ENCODE measurements at regions not wholly inside any gene's neighbourhood (a gene's known extent, or its start where the extent isn't known, plus 50 kb on each side); places are given as distances from the start of the nearest gene placed in this dataset.

DNA sequence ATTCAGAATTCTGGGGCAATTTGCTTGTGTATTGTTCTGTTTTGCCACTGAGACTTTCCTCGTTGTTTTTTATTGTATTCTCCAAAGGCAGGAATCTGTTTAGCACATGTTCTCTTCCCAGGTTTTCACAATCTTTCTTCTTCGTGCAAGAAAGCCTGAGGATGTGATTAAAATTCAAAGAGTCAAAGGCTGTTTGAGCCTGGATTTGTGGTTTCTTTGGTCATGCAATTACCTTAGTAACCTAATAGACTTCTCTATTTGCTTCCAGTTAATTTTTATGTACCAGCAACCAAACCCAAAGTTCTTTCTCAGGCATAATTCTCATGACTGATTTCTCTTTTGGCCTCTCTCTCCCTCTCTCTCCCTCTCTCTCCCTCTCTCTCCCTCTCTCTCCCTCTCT, 1420.1 kb upstream of the TENM3 start:
- H3K4me2 ChIP-seq (ENCODE audit: low read depth, low read length), result no peak overlapping the region
- no peak for DNase-seq (ENCODE audit: low spot score)
- H3K27ac ChIP-seq (ENCODE audit: extremely low read length, insufficient read depth, low read length), result no peak overlapping the region
- peaks cover 9% of the 10 kb centered on the region; the same call in 1 of the 2 replicates for H3K4me1 ChIP-seq (ENCODE audit: insufficient read depth, low read length)
- FAIRE-seq, result no peak
- ChIA-PET CTCF (ENCODE audit: low intra/inter-chr PET ratio, low total read pairs) (no interaction called here), POLR2A (no interaction called here)
- TF ChIP-seq NR2C2 (CRISPR knock-in tag; IDR thresholded peaks at IDR 0.05; ENCODE audit: borderline replicate concordance) (no peak), HNRNPK (IDR thresholded peaks at IDR 0.05; ENCODE audit: low read depth, low read length, poor library complexity, severe bottlenecking) (peak; percentile 84), RFXANK (CRISPR knock-in tag; IDR thresholded peaks at IDR 0.05) (no peak), NR3C1 (CRISPR knock-in tag; IDR thresholded peaks at IDR 0.05) (no peak), AFF4 (CRISPR knock-in tag; IDR thresholded peaks at IDR 0.05) (no peak)
- no peak overlapping the region for H2AFZ ChIP-seq (ENCODE audit: low read length)
- intact Hi-C loops (cut with micrococcal nuclease; ENCODE audit: unreplicated experiment) (no loop called here), in situ Hi-C loops (cut with HindIII; ENCODE audit: extremely low pct_ligation_motif_present, low pct_unique_long_range_greater_than_20kb) (no loop called here)
- no peaks in the 10 kb centered on the region for H3K27me3 ChIP-seq (ENCODE audit: control insufficient read depth in 1 of 2, insufficient read depth in 2 of 2, low read length in 2 of 2)
- no peaks in the 10 kb centered on the region for H3K36me3 ChIP-seq (replicated peaks in 1 of 2; ENCODE audit: control insufficient read depth in 1 of 2, insufficient read depth in 2 of 2, low read length in 2 of 2)
- 4% methylated on average over 1 of the region's 2 CpGs for WGBS (ENCODE audit: low lambda C conversion rate)
- H4K20me1 ChIP-seq (ENCODE audit: insufficient read depth, low read length), result no peaks in the 10 kb centered on the region
- no peaks in the 10 kb centered on the region for H3K9me3 ChIP-seq (ENCODE audit: low read length)
- no peak for ATAC-seq
- no peaks in the 10 kb centered on the region for H3K79me2 ChIP-seq (ENCODE audit: insufficient read depth, low read length)
- no TSS peak for BruUV-seq (replicated peaks)
- H3K4me3 ChIP-seq (replicated peaks in 1 of 3; ENCODE audit: insufficient read depth in 1 of 3, low read depth in 2 of 3, low read length in 3 of 3), result no peak overlapping the region
- no peak overlapping the region for H3K9ac ChIP-seq (ENCODE audit: insufficient read depth, low read depth, low read length)

All from HepG2 (cell line).